Muscle layer of duodenum (tissue), 2 donors: ENCODE measurements at regions not wholly inside any gene's neighbourhood (a gene's known extent, or its start where the extent isn't known, plus 50 kb on each side); places are given as distances from the start of the nearest gene placed in this dataset.
"Not testable (repeated sequence)": the region's sequence is repeated elsewhere in the genome, so short reads cannot be mapped to it uniquely, and the experiment has no call there.

ENCODE experiments used
- H3K27ac ChIP-seq: one replicate; pipeline ENCODE4 v1.7.0; 2013; ENCODE audit warnings: mild to moderate bottlenecking, low read length
- H3K27me3 ChIP-seq: one replicate; pipeline ENCODE4 v1.7.0; 2013; ENCODE audit warnings: low read depth, mild to moderate bottlenecking, control low read depth, low read length
- H3K36me3 ChIP-seq, 2 donors: one replicate each; pipeline ENCODE4 v1.7.0; 2013; ENCODE audit warnings: low read length in 2 of 2, control low read depth in 1 of 2, mild to moderate bottlenecking in 1 of 2; ENCODE audit not compliant: insufficient read depth in 2 of 2, control insufficient read depth in 1 of 2
- H3K4me1 ChIP-seq, 2 donors: one replicate each; pipeline ENCODE4 v1.7.0; 2013; ENCODE audit warnings: low read length in 2 of 2, mild to moderate bottlenecking in 2 of 2, control low read depth in 1 of 2, moderate library complexity in 1 of 2; ENCODE audit not compliant: insufficient read depth in 2 of 2, control insufficient read depth in 1 of 2
- H3K4me3 ChIP-seq, 2 donors: one replicate each; pipeline ENCODE4 v1.7.0; 2013; ENCODE audit warnings: low read length in 2 of 2, low read depth in 1 of 2, mild to moderate bottlenecking in 1 of 2
- H3K9me3 ChIP-seq, 2 donors: one replicate each; pipeline ENCODE4 v1.7.0; 2013; ENCODE audit warnings: low read length in 2 of 2, control low read depth in 1 of 2, mild to moderate bottlenecking in 1 of 2; ENCODE audit not compliant: control insufficient read depth in 1 of 2
- donor health status: healthy.

GRCh38 chr5:38680094-38680825 lies 123.8 kb upstream of the LIFR start:
- Histone ChIP-seq H3K4me3 (no peak overlapping the region), H3K27me3 (no peaks in the 10 kb centered on the region), H3K9me3 (no peaks in the 10 kb centered on the region), H3K4me1 (no peaks in the 10 kb centered on the region), H3K36me3 (no peaks in the 10 kb centered on the region), H3K27ac (no peak overlapping the region)

- Histone ChIP-seq H3K4me1 (no peaks in the 10 kb centered on the region), H3K9me3 (no peaks in the 10 kb centered on the region), H3K27ac (no peak overlapping the region), H3K4me3 (no peak overlapping the region), H3K27me3 (no peaks in the 10 kb centered on the region), H3K36me3 (no peaks in the 10 kb centered on the region)
Observed at GRCh38 chr5:38681029-38681706, 124.7 kb upstream of the LIFR start.

- no peaks in the 10 kb centered on the region for H3K36me3 ChIP-seq
- H3K4me1 ChIP-seq = no peaks in the 10 kb centered on the region
- H3K4me3 ChIP-seq = no peak overlapping the region
- no peaks in the 10 kb centered on the region for H3K27me3 ChIP-seq
- H3K27ac ChIP-seq = no peak overlapping the region
- no peaks in the 10 kb centered on the region for H3K9me3 ChIP-seq
Observed at GRCh38 chr5:38681966-38682365, 125.5 kb upstream of the LIFR start.

- H3K4me3 ChIP-seq = no peak overlapping the region
- no peaks in the 10 kb centered on the region for H3K9me3 ChIP-seq
- no peaks in the 10 kb centered on the region for H3K27me3 ChIP-seq
- H3K27ac ChIP-seq = no peak overlapping the region
- no peaks in the 10 kb centered on the region for H3K4me1 ChIP-seq
- H3K36me3 ChIP-seq = no peaks in the 10 kb centered on the region
Observed at GRCh38 chr5:38686658-38687057, 130.2 kb upstream of the LIFR start.

GRCh38 chr5:38692346-38692745 lies 135.9 kb upstream of the LIFR start:
- Histone ChIP-seq H3K27me3 (no peaks in the 10 kb centered on the region), H3K9me3 (no peaks in the 10 kb centered on the region), H3K4me3 (no peak overlapping the region), H3K36me3 (no peaks in the 10 kb centered on the region), H3K27ac (no peak overlapping the region), H3K4me1 (peaks cover 0 to 3% of the 10 kb centered on the region in 2 donors)

GRCh38 chr5:38692781-38693527 lies 136.5 kb upstream of the LIFR start:
- Histone ChIP-seq H3K27ac (no peak overlapping the region), H3K36me3 (no peaks in the 10 kb centered on the region), H3K4me3 (no peak overlapping the region), H3K4me1 (peaks cover 0 to 3% of the 10 kb centered on the region in 2 donors), H3K9me3 (no peaks in the 10 kb centered on the region), H3K27me3 (no peaks in the 10 kb centered on the region)

GRCh38 chr5:38695021-38695958 lies 138.8 kb upstream of the LIFR start:
- no peaks in the 10 kb centered on the region for H3K27me3 ChIP-seq
- no peak overlapping the region for H3K27ac ChIP-seq
- no peaks in the 10 kb centered on the region for H3K36me3 ChIP-seq
- no peaks in the 10 kb centered on the region for H3K9me3 ChIP-seq
- peaks cover 0 to 3% of the 10 kb centered on the region in 2 donors for H3K4me1 ChIP-seq
- no peak overlapping the region for H3K4me3 ChIP-seq

GRCh38 chr5:38697013-38697412 lies 140.6 kb upstream of the LIFR start:
- H3K27ac ChIP-seq = no peak overlapping the region
- no peak overlapping the region for H3K4me3 ChIP-seq
- no peaks in the 10 kb centered on the region for H3K27me3 ChIP-seq
- no peaks in the 10 kb centered on the region for H3K36me3 ChIP-seq
- peaks cover 0 to 3% of the 10 kb centered on the region in 2 donors for H3K4me1 ChIP-seq
- no peaks in the 10 kb centered on the region for H3K9me3 ChIP-seq

GRCh38 chr5:38705529-38705928 lies 140.3 kb upstream of the OSMR start:
- not testable (repeated sequence) for H3K9me3 ChIP-seq, H3K4me1 ChIP-seq, H3K4me3 ChIP-seq, H3K36me3 ChIP-seq, H3K27ac ChIP-seq, H3K27me3 ChIP-seq

- Histone ChIP-seq H3K4me1 (no peaks in the 10 kb centered on the region), H3K4me3 (no peak overlapping the region), H3K27me3 (no peaks in the 10 kb centered on the region), H3K27ac (no peak overlapping the region), H3K36me3 (no peaks in the 10 kb centered on the region), H3K9me3 (no peaks in the 10 kb centered on the region)
Observed at GRCh38 chr5:38706376-38706775, 139.4 kb upstream of the OSMR start.
